H1 (cell line): ENCODE measurements at regions not wholly inside any gene's neighbourhood (a gene's known extent, or its start where the extent isn't known, plus 50 kb on each side); places are given as distances from the start of the nearest gene placed in this dataset.

Experiments used
- CTCF ChIA-PET: fragments of 300-600 bp; sonication (Branson Sonifier 250); formaldehyde crosslinking; loops from one replicate; lab custom pipeline; 2021; ENCODE audit not compliant: partially characterized antibody; lab: Charles Lee
- POLR2A ChIA-PET: fragments of 300-600 bp; sonication (Branson Sonifier 250); formaldehyde crosslinking; loops from one replicate; lab custom pipeline; 2021; ENCODE audit warnings: inconsistent platforms; ENCODE audit not compliant: partially characterized antibody; lab: Charles Lee
- DNase-seq, 2 experiments: peaks; one replicate each; pipeline versions ENCODE4 v3.0.0 to v3.0.0-alpha.2; 2010 to 2022; ENCODE audit warnings: low spot score in 2 of 2, low read depth in 1 of 2, mixed read lengths in 1 of 2
- FAIRE-seq: peaks from 2 replicates; lab custom pipeline; 2011; peaks lifted over from hg19 to GRCh38; lab: Jason Lieb, UNC
- H2AFZ ChIP-seq: 2 replicates; pipeline ENCODE4 v1.8.1; 2012; ENCODE audit warnings: low read length, inconsistent platforms
- H2AK5ac ChIP-seq: 2 replicates; pipeline ENCODE4 v1.6.1; 2013; ENCODE audit warnings: low read depth, low read length
- H2BK120ac ChIP-seq: replicated peaks from 2 replicates; pipeline ENCODE3; 2013; ENCODE audit warnings: low read depth, low read length, inconsistent platforms
- H2BK12ac ChIP-seq: 2 replicates; pipeline ENCODE4 v1.6.1; 2013; ENCODE audit warnings: low read depth, low read length
- H2BK15ac ChIP-seq: 2 replicates; pipeline ENCODE4 v1.6.1; 2013; ENCODE audit warnings: low read length
- H2BK20ac ChIP-seq: 2 replicates; pipeline ENCODE4 v1.6.1; 2013; ENCODE audit warnings: low read length
- H2BK5ac ChIP-seq: 2 replicates; pipeline ENCODE4 v1.6.1; 2013; ENCODE audit warnings: low read depth, low read length
- H3K14ac ChIP-seq: 2 replicates; pipeline ENCODE4 v1.6.1; 2013; ENCODE audit warnings: inconsistent platforms; ENCODE audit not compliant: insufficient read length
- H3K18ac ChIP-seq: 2 replicates; pipeline ENCODE4 v1.6.1; 2013; ENCODE audit warnings: low read length; ENCODE audit errors: extremely low read depth
- H3K23ac ChIP-seq: 2 replicates; pipeline ENCODE4 v1.6.1; 2013; ENCODE audit warnings: inconsistent platforms; ENCODE audit not compliant: insufficient read length
- H3K23me2 ChIP-seq: 2 replicates; pipeline ENCODE4 v1.6.1; 2013; ENCODE audit warnings: low read depth, low read length
- H3K27ac ChIP-seq: 2 replicates; pipeline ENCODE4 v1.6.1; 2011; ENCODE audit warnings: low read depth, low read length, inconsistent platforms
- H3K27me3 ChIP-seq, 4 experiments: replicated peaks in 1 of 4; 1 replicate in 1 of 4; 2 replicates in 3 of 4; pipeline versions ENCODE4 v1.6.1 to v1.8.1; 2011 to 2013; ENCODE audit warnings: low read length in 3 of 4, mild to moderate bottlenecking in 3 of 4, inconsistent platforms in 2 of 4, mixed read lengths in 2 of 4, moderate library complexity in 1 of 4; ENCODE audit not compliant: control insufficient read depth in 3 of 4, insufficient read depth in 3 of 4; ENCODE audit errors: extremely low read depth in 1 of 4
- H3K36me3 ChIP-seq, 4 experiments: 2 replicates each; pipeline versions ENCODE4 v1.6.1 to v1.8.1; 2011 to 2013; ENCODE audit warnings: mild to moderate bottlenecking in 4 of 4, low read length in 3 of 4, moderate library complexity in 2 of 4, control low read depth in 1 of 4, inconsistent platforms in 1 of 4; ENCODE audit not compliant: insufficient read depth in 4 of 4, control insufficient read depth in 2 of 4
- H3K4ac ChIP-seq: replicated peaks from 2 replicates; pipeline ENCODE3; 2013; ENCODE audit warnings: low read length, low read depth, mixed read lengths, inconsistent platforms; ENCODE audit not compliant: insufficient read length
- H3K4me1 ChIP-seq, 4 experiments: replicated peaks in 1 of 4; 1 replicate in 1 of 4; 2 replicates in 3 of 4; pipeline versions ENCODE4 v1.6.1 to v1.8.1; 2011 to 2013; ENCODE audit warnings: low read length in 3 of 4, inconsistent platforms in 2 of 4, mixed read lengths in 1 of 4; ENCODE audit not compliant: insufficient read depth in 4 of 4, control insufficient read depth in 3 of 4
- H3K4me2 ChIP-seq, 2 experiments: 2 replicates each; pipeline versions ENCODE4 v1.6.1 to v1.8.1; 2011 to 2013; ENCODE audit warnings: low read depth in 2 of 2, low read length in 2 of 2, control low read depth in 1 of 2, inconsistent platforms in 1 of 2, mild to moderate bottlenecking in 1 of 2; ENCODE audit not compliant: insufficient read depth in 1 of 2
- H3K4me3 ChIP-seq, 4 experiments: fragments of 200-600, 300-600 bp in 1 of 4; sonication (generic), shearing (Covaris generic), sonication (Bioruptor Twin) in 1 of 4; 2 replicates each; pipeline versions ENCODE4 v1.5.1 to v1.8.1; 2011 to 2016; ENCODE audit warnings: low read length in 4 of 4, low read depth in 3 of 4, control low read depth in 2 of 4, inconsistent platforms in 2 of 4, mild to moderate bottlenecking in 2 of 4, mixed read lengths in 1 of 4, moderate library complexity in 1 of 4; ENCODE audit not compliant: insufficient read depth in 2 of 4; ENCODE audit errors: extremely low read depth in 1 of 4
- H3K56ac ChIP-seq: replicated peaks from 2 replicates; pipeline ENCODE3; 2013; ENCODE audit warnings: low read depth, mild to moderate bottlenecking, mixed read lengths, low read length, inconsistent platforms; ENCODE audit not compliant: insufficient read length
- H3K79me1 ChIP-seq: 2 replicates; pipeline ENCODE4 v1.6.1; 2013; ENCODE audit warnings: low read depth, low read length, control low read depth
- H3K79me2 ChIP-seq, 2 experiments: 2 replicates each; pipeline versions ENCODE4 v1.6.1 to v1.8.1; 2012 to 2013; ENCODE audit warnings: low read length in 2 of 2, mild to moderate bottlenecking in 2 of 2, inconsistent platforms in 1 of 2; ENCODE audit not compliant: insufficient read depth in 2 of 2, control insufficient read depth in 1 of 2
- H3K9ac ChIP-seq, 4 experiments: replicated peaks in 1 of 4; 1 replicate in 1 of 4; 2 replicates in 3 of 4; pipeline versions ENCODE4 v1.6.1 to v1.8.1; 2011 to 2013; ENCODE audit warnings: low read depth in 3 of 4, low read length in 3 of 4, control low read depth in 2 of 4, mild to moderate bottlenecking in 2 of 4, moderate library complexity in 2 of 4, inconsistent platforms in 1 of 4; ENCODE audit errors: extremely low read depth in 1 of 4
- H3K9me3 ChIP-seq, 2 experiments: 2 replicates each; pipeline versions ENCODE4 v1.6.1 to v1.8.1; 2012 to 2013; ENCODE audit warnings: mild to moderate bottlenecking in 2 of 2, moderate library complexity in 2 of 2, control low read depth in 1 of 2, inconsistent platforms in 1 of 2, low read depth in 1 of 2, low read length in 1 of 2, mixed read lengths in 1 of 2; ENCODE audit not compliant: insufficient read depth in 2 of 2
- H4K20me1 ChIP-seq, 2 experiments: replicated peaks in 1 of 2; 2 replicates each; pipeline versions ENCODE3 to v1.8.1; 2011 to 2013; ENCODE audit warnings: inconsistent platforms in 2 of 2, low read length in 2 of 2, mild to moderate bottlenecking in 1 of 2; ENCODE audit not compliant: insufficient read depth in 2 of 2, control insufficient read depth in 1 of 2
- H4K5ac ChIP-seq: 2 replicates; pipeline ENCODE4 v1.6.1; 2013; ENCODE audit warnings: low read length, low read depth, mixed read lengths, inconsistent platforms; ENCODE audit not compliant: insufficient read length
- H4K8ac ChIP-seq: 2 replicates; pipeline ENCODE4 v1.8.0; 2013; ENCODE audit warnings: mild to moderate bottlenecking, moderate library complexity, low read length, inconsistent platforms; ENCODE audit not compliant: insufficient read depth; ENCODE audit errors: extremely low read depth
- H4K91ac ChIP-seq: replicated peaks from 2 replicates; pipeline ENCODE3; 2013; ENCODE audit warnings: low read length, mixed read lengths, inconsistent platforms; ENCODE audit not compliant: insufficient read length
- POU5F1 ChIP-seq: IDR thresholded peaks from 2 replicates; pipeline ENCODE4 v1.6.1; 2011; ENCODE audit warnings: low read depth, mild to moderate bottlenecking, low read length, moderate library complexity
- TEAD4 ChIP-seq: IDR thresholded peaks from 2 replicates; pipeline ENCODE4 v1.6.1; 2012; ENCODE audit warnings: low read depth, low read length, inconsistent platforms, mixed read lengths
- WGBS, 2 experiments: shearing (Covaris generic) in 1 of 2; methylation state at CpG; one replicate each; pipeline versions ENCODE4 v1.1.6 to v1.1.7; 2013 to 2015; ENCODE audit warnings: low lambda C conversion rate in 2 of 2, mixed read lengths in 2 of 2, inconsistent platforms in 1 of 2, low coverage in 1 of 2, missing lambda C conversion rate in 1 of 2; ENCODE audit not compliant: insufficient replicate concordance in 2 of 2, insufficient coverage in 1 of 2, insufficient read length in 1 of 2; ENCODE audit errors: extremely low coverage in 1 of 2, missing lambda C conversion rate in 1 of 2; 5-methylcytosine and 5-hydroxymethylcytosine counted together

DNA sequence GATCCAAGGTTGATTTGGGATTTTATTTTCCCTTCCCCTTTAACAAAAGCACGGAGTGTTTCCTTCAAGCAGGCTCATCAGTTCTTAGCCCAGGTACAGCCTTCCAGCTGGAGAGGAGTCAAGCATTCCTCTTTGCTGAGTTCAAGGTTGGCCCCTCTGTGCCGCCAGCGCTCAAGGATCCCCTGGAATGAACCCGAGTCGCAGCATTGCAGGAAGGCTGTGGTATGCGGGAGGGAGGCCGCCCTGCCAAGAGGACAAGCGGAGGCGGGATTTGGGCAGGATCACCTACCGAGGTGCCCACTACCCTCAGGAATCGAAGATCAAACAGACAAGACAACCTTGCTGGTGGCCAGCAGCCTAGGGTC lies 53.9 kb upstream of the NCOR2 start:
- H3K4me2 ChIP-seq = no peak overlapping the region; a peak in 1 of 4 replicates
- H3K79me1 ChIP-seq = no peaks in the 10 kb centered on the region
- POLR2A ChIA-PET = no interaction called here
- H2BK15ac ChIP-seq = 0 out of 2 replicates have a peak overlapping the region, but pooled peaks have one; percentile 76
- no peak overlapping the region for H3K23ac ChIP-seq
- H2AK5ac ChIP-seq = no peak overlapping the region
- peak overlapping the region; percentile 88; the same call in 1 of the 2 replicates for H2AFZ ChIP-seq
- H3K4ac ChIP-seq = no peak overlapping the region
- 0 out of 2 replicates have a peak overlapping the region, but pooled peaks have one; percentile 57 for H2BK20ac ChIP-seq
- H3K36me3 ChIP-seq = no peaks in the 10 kb centered on the region
- WGBS, 2 experiments = 53% methylated on average over 11 of the region's 11 CpGs; no CpG with 5 or more reads in 1 of the 2 experiments
- H3K27me3 ChIP-seq = no peaks in the 10 kb centered on the region
- H3K9me3 ChIP-seq = 0 out of 4 replicates have a peak, but pooled peaks cover 0 to 2% of the 10 kb centered on the region in 2 experiments
- H2BK12ac ChIP-seq = 0 out of 2 replicates have a peak overlapping the region, but pooled peaks have one; percentile 50
- H4K5ac ChIP-seq = no peak overlapping the region
- no peak overlapping the region for H2BK120ac ChIP-seq
- H3K23me2 ChIP-seq = no peaks in the 10 kb centered on the region
- no peak for FAIRE-seq
- H4K91ac ChIP-seq = no peak overlapping the region
- H3K56ac ChIP-seq = no peak overlapping the region
- CTCF ChIA-PET = no interaction called here
- H2BK5ac ChIP-seq = peak overlapping the region; percentile 8; the same call in 1 of the 2 replicates
- H3K9ac ChIP-seq = no peak overlapping the region
- no peaks in the 10 kb centered on the region for H4K20me1 ChIP-seq
- peak; percentile 27 to 65 for DNase-seq
- peaks cover 2 to 8% (median 2%) of the 10 kb centered on the region in 4 experiments; a peak in 5 of 7 replicates for H3K4me1 ChIP-seq
- no peak overlapping the region for H3K18ac ChIP-seq
- no peak overlapping the region for H3K4me3 ChIP-seq
- no peak overlapping the region for H3K14ac ChIP-seq
- no peak overlapping the region for H4K8ac ChIP-seq
- no peak overlapping the region for H3K27ac ChIP-seq
- TF ChIP-seq POU5F1 = no peak
- TF ChIP-seq TEAD4 = peak; percentile 70
- TF ChIP-seq, all 59 proteins: peak for 1
- H3K79me2 ChIP-seq = no peaks in the 10 kb centered on the region
